ENCODE measurements at regions not wholly inside any gene's neighbourhood (a gene's known extent, or its start where the extent isn't known, plus 50 kb on each side); places are given as distances from the start of the nearest gene placed in this dataset.

DNA sequence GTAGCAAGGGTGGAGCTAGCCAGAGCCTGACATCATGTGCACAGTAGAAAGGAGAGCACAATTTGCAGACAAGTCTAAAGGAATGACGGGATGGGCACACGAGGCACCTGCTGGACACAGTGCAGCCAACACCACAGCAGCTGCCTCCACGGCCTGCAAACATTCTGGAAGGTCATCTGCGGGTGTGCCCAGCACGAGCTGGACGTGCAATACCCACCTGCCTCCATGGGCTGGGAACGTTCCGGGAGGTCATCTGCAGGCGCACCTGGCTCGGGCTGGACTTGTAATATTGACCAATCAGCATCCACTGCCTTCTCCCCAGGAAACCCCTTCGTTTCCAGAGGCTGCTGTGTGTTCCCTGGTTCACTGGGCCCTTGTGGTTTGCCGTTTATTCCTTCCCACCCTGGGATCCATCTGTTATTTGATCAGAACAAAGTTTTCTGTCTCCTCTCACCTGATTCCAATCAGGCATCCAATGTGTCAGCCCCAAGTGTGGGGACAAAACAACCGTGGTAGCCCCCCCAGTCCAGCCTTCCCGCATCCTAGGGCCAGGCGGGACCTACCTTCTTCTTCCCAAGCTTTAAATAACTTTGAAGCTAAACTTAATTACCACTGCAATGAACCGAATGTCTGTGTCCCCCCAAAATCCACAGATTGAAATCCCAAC, 243.4 kb upstream of the PPP2R2D start:
- Histone ChIP-seq H3K9me1 (replicated peaks; ENCODE audit: control insufficient read depth, extremely low read depth, insufficient read depth, low read length) (no peaks in the 10 kb centered on the region), H2AFZ (ENCODE audit: low read depth, low read length) (no peak overlapping the region), H3K4me3 (replicated peaks in 1 of 3; ENCODE audit: insufficient read depth in 1 of 3, low read depth in 1 of 3, low read length in 3 of 3) (no peak overlapping the region), H3K4me2 (ENCODE audit: insufficient read depth, low read length) (no peak overlapping the region), H3K27ac (ENCODE audit: insufficient read depth, low read depth, low read length) (no peak overlapping the region), H3K36me3 (ENCODE audit: control insufficient read depth in 2 of 2, extremely low read depth in 1 of 2, insufficient read depth in 2 of 2, low read length in 2 of 2) (no peaks in the 10 kb centered on the region), H3K9me3 (replicated peaks; ENCODE audit: control insufficient read depth, insufficient read depth, low read length) (peaks cover 5% of the 10 kb centered on the region), H4K20me1 (replicated peaks; ENCODE audit: control insufficient read depth, extremely low read depth, insufficient read depth, low read length) (no peaks in the 10 kb centered on the region), H3K4me1 (ENCODE audit: control insufficient read depth, extremely low read depth, insufficient read depth, low read length) (no peaks in the 10 kb centered on the region), H3K79me2 (ENCODE audit: control insufficient read depth, insufficient read depth, low read length) (no peaks in the 10 kb centered on the region), H3K9ac (replicated peaks; ENCODE audit: extremely low read depth, insufficient read depth, low read length) (no peak overlapping the region), H3K27me3 (ENCODE audit: control insufficient read depth in 2 of 2, insufficient read depth in 2 of 2, low read length in 2 of 2) (no peaks in the 10 kb centered on the region)
- no TSS peak for BruUV-seq (replicated peaks)
- intact Hi-C loops (cut with micrococcal nuclease) (no loop called here), dilution Hi-C loops (cut with MboI; ENCODE audit: extremely low pct_ligation_motif_present, low sequenced_read_pairs) (no loop called here)
- FAIRE-seq (no peak), DNase-seq (ENCODE audit: low read depth, low spot score) (no peak)
- TF ChIP-seq EZH2 (IDR thresholded peaks at IDR 0.05; ENCODE audit: borderline replicate concordance, low read depth, low read length, severe bottlenecking) (no peak), FOS (IDR thresholded peaks at IDR 0.05; ENCODE audit: borderline replicate concordance, insufficient read depth, low read length) (no peak), MYC (IDR thresholded peaks at IDR 0.05; ENCODE audit: low read depth, low read length) (no peak), JUN (IDR thresholded peaks at IDR 0.05; ENCODE audit: borderline replicate concordance, insufficient read depth, insufficient read length, low read depth) (no peak), POLR2AphosphoS5 (IDR thresholded peaks at IDR 0.05; ENCODE audit: insufficient read depth, low read depth, low read length) (no peak), GATA2 (IDR thresholded peaks at IDR 0.05; ENCODE audit: insufficient read depth, insufficient read length, low read depth, low read length) (no peak), POLR2A (IDR thresholded peaks at IDR 0.05; ENCODE audit: low read depth, low read length) (no peak)
- TF ChIP-seq, protein P1, sequence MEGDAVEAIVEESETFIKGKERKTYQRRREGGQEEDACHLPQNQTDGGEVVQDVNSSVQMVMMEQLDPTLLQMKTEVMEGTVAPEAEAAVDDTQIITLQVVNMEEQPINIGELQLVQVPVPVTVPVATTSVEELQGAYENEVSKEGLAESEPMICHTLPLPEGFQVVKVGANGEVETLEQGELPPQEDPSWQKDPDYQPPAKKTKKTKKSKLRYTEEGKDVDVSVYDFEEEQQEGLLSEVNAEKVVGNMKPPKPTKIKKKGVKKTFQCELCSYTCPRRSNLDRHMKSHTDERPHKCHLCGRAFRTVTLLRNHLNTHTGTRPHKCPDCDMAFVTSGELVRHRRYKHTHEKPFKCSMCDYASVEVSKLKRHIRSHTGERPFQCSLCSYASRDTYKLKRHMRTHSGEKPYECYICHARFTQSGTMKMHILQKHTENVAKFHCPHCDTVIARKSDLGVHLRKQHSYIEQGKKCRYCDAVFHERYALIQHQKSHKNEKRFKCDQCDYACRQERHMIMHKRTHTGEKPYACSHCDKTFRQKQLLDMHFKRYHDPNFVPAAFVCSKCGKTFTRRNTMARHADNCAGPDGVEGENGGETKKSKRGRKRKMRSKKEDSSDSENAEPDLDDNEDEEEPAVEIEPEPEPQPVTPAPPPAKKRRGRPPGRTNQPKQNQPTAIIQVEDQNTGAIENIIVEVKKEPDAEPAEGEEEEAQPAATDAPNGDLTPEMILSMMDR (IDR thresholded peaks at IDR 0.05; ENCODE audit: extremely low read depth in 1 of 2, insufficient read depth in 1 of 2, low read depth in 1 of 2, low read length in 2 of 2): no peak
- TF ChIP-seq, protein P2, sequence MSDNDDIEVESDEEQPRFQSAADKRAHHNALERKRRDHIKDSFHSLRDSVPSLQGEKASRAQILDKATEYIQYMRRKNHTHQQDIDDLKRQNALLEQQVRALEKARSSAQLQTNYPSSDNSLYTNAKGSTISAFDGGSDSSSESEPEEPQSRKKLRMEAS (IDR thresholded peaks at IDR 0.05; ENCODE audit: insufficient read depth, insufficient read length): no peak
- CTCF ChIA-PET: no interaction called here
- POLR2A ChIA-PET: no interaction called here
